Muscle of leg (tissue), 3 donors: ENCODE measurements at regions not wholly inside any gene's neighbourhood (a gene's known extent, or its start where the extent isn't known, plus 50 kb on each side); places are given as distances from the start of the nearest gene placed in this dataset.

Experiments used
- DNase-seq: peaks from one replicate; pipeline ENCODE4 v3.0.0; 2013
- H3K27ac ChIP-seq: one replicate; pipeline ENCODE4 v1.5.1; 2013; ENCODE audit warnings: mild to moderate bottlenecking, low read length, control low read depth
- H3K27me3 ChIP-seq: one replicate; pipeline ENCODE4 v1.6.1; 2013; ENCODE audit warnings: low read length; ENCODE audit not compliant: control insufficient read depth, insufficient read depth
- H3K36me3 ChIP-seq: one replicate; pipeline ENCODE4 v1.6.1; 2013; ENCODE audit warnings: low read length; ENCODE audit not compliant: control insufficient read depth, insufficient read depth
- H3K4me1 ChIP-seq: one replicate; pipeline ENCODE4 v1.6.1; 2013; ENCODE audit warnings: low read length; ENCODE audit not compliant: control insufficient read depth, insufficient read depth
- H3K4me3 ChIP-seq: one replicate; pipeline ENCODE4 v1.5.1; 2013; ENCODE audit warnings: low read length, control low read depth
- H3K9me3 ChIP-seq: replicated peaks from 2 replicates; pipeline ENCODE4 v1.6.1; 2013; ENCODE audit warnings: low read depth, low read length; ENCODE audit not compliant: control insufficient read depth
- WGBS: methylation state at CpG from one replicate; pipeline ENCODE4 v1.1.5; 2013; ENCODE audit warnings: missing lambda C conversion rate; ENCODE audit not compliant: insufficient coverage; 5-methylcytosine and 5-hydroxymethylcytosine counted together

DNA sequence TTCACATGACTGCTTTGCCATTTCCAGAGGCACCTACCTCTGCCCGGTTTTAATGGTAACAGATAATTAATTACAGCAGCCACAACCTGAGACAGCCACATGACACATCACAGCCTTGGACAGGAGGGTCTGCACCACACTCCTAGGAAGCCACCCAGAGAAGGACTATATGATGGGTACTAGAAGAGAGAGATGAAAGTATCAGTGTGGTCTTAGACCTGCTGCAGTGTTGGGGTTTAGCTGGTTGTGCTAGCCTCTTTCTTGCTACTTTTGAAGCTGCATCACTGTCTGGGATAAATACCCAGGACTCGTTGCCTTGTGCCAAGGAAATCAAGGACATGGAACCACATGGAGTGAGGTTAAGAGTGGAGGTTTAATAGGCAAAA, 266.4 kb downstream of the ICE1 start:
- Histone ChIP-seq H3K4me3 (no peak overlapping the region), H3K27me3 (peaks cover 3% of the 10 kb centered on the region), H3K9me3 (no peaks in the 10 kb centered on the region), H3K27ac (no peak overlapping the region), H3K36me3 (no peaks in the 10 kb centered on the region), H3K4me1 (no peaks in the 10 kb centered on the region)
- DNase-seq, result no peak
- WGBS, result 81% methylated on average over 1 of the region's 2 CpGs

DNA sequence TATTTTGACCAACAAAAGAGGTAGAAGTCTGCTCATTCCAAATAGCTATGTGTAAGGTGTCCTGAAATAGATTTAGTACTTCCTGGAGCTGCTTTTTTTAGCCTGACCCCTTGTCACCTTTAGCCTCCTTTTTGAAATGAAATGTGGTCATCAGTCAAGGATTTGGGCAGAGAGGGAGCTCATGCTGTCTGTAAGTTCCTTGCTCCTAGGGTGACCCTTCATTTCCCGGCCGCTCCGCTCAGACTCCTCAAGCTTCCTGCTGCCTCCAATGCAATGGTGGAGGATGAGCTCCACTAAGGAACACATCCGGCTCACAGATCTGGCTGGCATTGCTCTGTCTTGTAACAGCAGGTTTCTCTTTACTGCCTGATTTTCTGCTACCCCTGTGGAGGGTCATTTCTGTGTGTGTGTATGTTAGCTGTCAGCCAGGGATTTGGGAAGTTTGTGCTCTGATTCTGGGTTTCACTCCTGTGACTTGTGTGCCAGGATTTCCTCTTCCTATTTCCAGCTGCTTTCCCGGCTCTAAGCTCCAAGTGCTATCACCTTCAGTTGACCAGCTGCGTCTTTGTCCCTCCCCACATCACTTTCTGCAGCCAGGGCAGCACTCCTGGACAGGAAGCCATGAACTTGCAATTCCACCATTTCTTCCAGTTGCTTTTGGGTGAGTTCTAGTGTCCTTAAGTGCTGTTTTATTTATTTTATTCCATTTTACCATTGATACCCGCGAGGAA, 265.9 kb downstream of the ICE1 start:
- Histone ChIP-seq H3K36me3 (no peaks in the 10 kb centered on the region), H3K4me3 (no peak overlapping the region), H3K9me3 (no peaks in the 10 kb centered on the region), H3K4me1 (no peaks in the 10 kb centered on the region), H3K27ac (no peak overlapping the region), H3K27me3 (peaks cover 3% of the 10 kb centered on the region)
- WGBS, result 22% methylated on average over 5 of the region's 8 CpGs
- no peak for DNase-seq

DNA sequence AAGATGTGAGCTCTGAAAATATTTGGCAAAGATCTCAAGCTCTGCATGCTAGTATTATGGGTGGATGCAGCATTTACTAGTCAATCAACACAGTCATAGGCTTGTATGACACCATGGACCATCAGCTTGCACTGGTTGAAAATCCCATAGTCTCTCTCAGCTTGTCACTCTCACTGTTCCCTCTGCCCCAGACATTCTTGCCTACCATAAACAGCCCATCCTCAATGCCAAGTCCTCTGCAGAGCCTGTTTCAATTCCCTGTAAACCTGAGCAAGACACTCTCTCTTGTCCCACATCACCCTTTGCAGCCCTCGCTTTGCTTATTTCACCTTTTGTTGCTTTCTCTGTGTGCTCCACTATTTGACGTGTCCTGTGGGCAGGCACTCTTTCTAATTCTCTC, 264.6 kb downstream of the ICE1 start:
- 84% methylated on average over 2 of the region's 2 CpGs for WGBS
- H3K27me3 ChIP-seq, result peaks cover 3% of the 10 kb centered on the region
- no peaks in the 10 kb centered on the region for H3K4me1 ChIP-seq
- H3K4me3 ChIP-seq, result no peak overlapping the region
- H3K9me3 ChIP-seq, result no peaks in the 10 kb centered on the region
- no peak for DNase-seq
- H3K27ac ChIP-seq, result no peak overlapping the region
- H3K36me3 ChIP-seq, result no peaks in the 10 kb centered on the region

DNA sequence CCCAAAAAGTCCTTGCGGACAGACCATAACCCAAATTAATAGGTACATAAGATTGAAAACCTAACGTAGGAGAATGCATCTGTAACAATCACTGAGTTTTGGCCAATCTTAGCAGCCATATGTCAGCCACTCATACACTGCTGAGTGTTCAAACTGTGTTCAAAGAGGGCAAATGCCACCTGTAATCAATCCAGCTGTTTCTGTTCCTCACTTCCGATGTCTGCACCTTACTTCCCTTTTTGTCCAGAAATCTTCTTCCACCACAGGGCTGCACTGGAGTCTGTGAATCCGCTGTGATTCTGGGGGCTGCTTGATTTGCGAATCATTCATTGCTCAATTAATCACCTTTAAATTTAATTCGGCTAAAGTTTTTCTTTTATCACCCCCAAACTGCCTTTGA, 263.9 kb downstream of the ICE1 start:
- H3K9me3 ChIP-seq, result no peaks in the 10 kb centered on the region
- no peaks in the 10 kb centered on the region for H3K4me1 ChIP-seq
- H3K4me3 ChIP-seq, result no peak overlapping the region
- H3K27ac ChIP-seq, result no peak overlapping the region
- DNase-seq, result no peak
- no peaks in the 10 kb centered on the region for H3K36me3 ChIP-seq
- 75% methylated on average over 2 of the region's 6 CpGs for WGBS
- peaks cover 3% of the 10 kb centered on the region for H3K27me3 ChIP-seq

DNA sequence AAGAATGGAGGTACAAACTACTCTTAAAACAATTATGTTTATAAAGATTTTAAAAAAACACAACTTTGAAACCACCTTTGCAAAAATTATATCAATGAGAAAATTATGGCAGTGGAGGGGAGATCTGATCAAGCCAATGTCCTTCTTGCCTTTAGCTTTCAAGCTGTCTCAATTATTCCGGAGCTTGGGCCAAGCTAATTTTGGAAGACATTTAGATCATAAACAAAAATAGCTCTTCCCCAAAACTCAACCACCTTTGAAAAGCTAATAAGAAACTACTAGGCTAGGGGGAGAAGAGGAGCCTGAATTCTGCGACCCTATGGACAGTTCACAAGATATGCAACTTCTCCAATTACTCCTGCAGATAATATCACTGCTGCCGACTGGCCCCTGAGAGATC, 263.3 kb downstream of the ICE1 start:
- H3K27ac ChIP-seq, result no peak overlapping the region

DNA sequence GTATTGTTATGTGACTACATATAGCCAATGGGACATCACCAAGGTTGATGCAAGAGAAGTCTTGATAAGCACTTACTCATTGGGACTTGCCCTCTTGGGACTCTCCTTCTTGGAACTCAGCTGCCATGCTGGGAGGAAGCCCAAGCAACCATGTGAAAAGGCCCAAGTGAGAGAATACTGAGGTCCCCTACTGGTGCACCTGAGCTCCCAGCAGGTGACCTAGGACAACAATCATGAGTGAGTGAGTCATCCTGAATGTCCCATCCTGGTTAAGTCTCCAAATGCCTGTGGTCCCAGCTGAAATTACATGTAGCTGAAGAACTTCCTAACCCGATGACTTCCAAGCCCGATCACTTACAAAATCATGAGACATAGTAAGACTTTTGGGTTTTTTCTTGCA, 260.7 kb downstream of the ICE1 start:
- no peaks in the 10 kb centered on the region for H3K36me3 ChIP-seq
- 92% methylated on average over 2 of the region's 2 CpGs for WGBS
- H3K4me3 ChIP-seq, result no peak overlapping the region
- no peak for DNase-seq
- peaks cover 3% of the 10 kb centered on the region for H3K27me3 ChIP-seq
- no peak overlapping the region for H3K27ac ChIP-seq
- no peaks in the 10 kb centered on the region for H3K9me3 ChIP-seq
- H3K4me1 ChIP-seq, result no peaks in the 10 kb centered on the region

More for the DNA sequence above, 263.3 kb downstream of the ICE1 start:
- H3K4me1 ChIP-seq, result no peaks in the 10 kb centered on the region
- no CpG with 5 or more reads among the region's 3 CpGs for whole genome bisulfite sequencing
- H3K27me3 ChIP-seq, result peaks cover 3% of the 10 kb centered on the region
- H3K4me3 ChIP-seq, result no peak overlapping the region
- H3K36me3 ChIP-seq, result no peaks in the 10 kb centered on the region
- H3K9me3 ChIP-seq, result no peaks in the 10 kb centered on the region
- DNase-seq, result no peak

DNA sequence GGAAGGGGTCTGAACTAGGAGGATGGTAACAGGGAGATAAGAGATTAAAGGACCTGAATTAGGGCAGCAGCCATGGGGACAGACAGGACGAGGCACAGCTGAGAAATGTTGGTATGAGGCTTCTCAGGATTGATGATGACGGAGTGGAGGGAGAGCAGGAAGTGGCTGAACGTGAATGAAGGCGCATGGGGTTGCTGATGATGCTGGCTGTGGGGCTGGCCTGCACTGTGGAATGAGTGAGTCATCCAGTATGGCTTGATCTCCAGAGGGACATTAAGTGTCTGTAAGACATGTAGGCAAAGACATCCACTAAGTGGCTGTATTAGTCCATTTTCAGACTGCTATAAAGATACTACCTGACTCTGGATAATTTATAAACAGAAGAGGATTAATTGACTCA, 256.4 kb downstream of the ICE1 start:
- 53% methylated on average over 4 of the region's 4 CpGs for WGBS
- Histone ChIP-seq H3K9me3 (no peaks in the 10 kb centered on the region), H3K27ac (no peak overlapping the region), H3K27me3 (no peaks in the 10 kb centered on the region), H3K36me3 (no peaks in the 10 kb centered on the region), H3K4me1 (no peaks in the 10 kb centered on the region), H3K4me3 (no peak overlapping the region)
- peak; percentile 48 for DNase-seq

DNA sequence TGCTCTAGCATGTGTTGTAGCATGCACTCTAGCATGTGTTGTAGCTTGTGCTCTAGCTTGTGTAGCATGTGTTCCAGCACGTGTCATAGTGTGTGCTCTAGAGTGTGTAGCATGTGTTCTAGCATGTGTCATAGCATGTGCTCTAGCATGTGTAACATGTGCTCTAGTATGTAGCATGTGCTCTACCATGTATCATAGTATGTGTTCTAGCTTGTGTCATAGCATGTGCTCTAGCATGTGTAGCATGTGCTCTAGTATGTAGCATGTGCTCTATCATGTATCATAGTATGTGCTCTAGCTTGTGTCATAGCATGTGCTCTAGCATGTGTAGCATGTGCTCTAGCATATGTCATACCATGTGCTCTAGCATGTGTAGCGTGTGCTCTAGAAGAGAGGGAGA, 255.3 kb downstream of the ICE1 start:
- Histone ChIP-seq H3K4me3 (no peak overlapping the region), H3K4me1 (no peaks in the 10 kb centered on the region), H3K36me3 (no peaks in the 10 kb centered on the region), H3K9me3 (no peaks in the 10 kb centered on the region), H3K27me3 (no peaks in the 10 kb centered on the region), H3K27ac (no peak overlapping the region)
- DNase-seq, result no peak
- 60% methylated on average over 1 of the region's 2 CpGs for WGBS

DNA sequence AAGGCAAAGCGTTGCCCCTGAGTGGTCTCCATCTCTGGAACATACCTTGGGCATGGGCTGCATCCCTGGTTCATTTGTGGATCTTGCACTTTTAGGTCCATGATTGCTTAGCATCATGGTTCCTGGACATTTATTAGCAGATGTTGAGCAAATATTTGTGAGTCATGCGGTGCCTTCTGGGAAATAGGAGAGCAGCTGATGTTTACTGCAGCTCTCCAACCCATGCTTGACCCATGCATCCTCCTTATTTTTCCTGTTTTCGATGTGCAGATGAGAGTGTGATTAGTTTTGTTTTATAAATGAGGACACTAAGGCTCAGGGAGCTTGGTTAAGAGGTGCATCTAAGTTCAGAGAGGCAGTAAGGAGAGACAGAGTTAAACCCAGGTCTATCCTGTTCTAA, 253.7 kb downstream of the ICE1 start:
- Histone ChIP-seq H3K27ac (no peak overlapping the region), H3K4me3 (no peak overlapping the region)
- WGBS, result 100% methylated on average over 1 of the region's 3 CpGs

DNA sequence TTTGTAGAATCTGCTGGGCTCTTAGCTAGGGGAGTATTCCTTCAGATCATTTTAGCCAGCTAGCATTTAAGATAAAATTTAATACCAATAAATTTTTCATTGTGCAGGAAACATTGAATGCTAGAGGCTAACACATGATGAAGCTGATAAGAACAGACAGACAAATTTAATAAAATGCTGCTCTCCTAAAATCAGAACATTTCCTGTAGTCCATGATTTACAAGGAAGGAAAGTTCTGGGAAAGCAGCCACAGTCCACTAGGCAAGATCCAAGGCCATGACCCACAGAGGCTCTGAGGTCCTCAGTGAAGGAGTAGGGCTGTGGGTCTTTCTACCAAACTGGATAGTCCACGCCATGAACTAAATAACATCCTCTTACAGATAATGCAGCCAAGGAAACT, 253.0 kb downstream of the ICE1 start:
- Histone ChIP-seq H3K27me3 (no peaks in the 10 kb centered on the region), H3K27ac (no peak overlapping the region), H3K4me3 (no peak overlapping the region), H3K36me3 (no peaks in the 10 kb centered on the region), H3K4me1 (no peaks in the 10 kb centered on the region), H3K9me3 (no peaks in the 10 kb centered on the region)
- peak; percentile 19 for DNase-seq
- WGBS, result no CpG with 5 or more reads among the region's 1 CpG

More for the DNA sequence above, 253.7 kb downstream of the ICE1 start:
- no peaks in the 10 kb centered on the region for H3K9me3 ChIP-seq
- no peaks in the 10 kb centered on the region for H3K27me3 ChIP-seq
- peak; percentile 10 for DNase-seq
- no peaks in the 10 kb centered on the region for H3K36me3 ChIP-seq
- no peaks in the 10 kb centered on the region for H3K4me1 ChIP-seq

DNA sequence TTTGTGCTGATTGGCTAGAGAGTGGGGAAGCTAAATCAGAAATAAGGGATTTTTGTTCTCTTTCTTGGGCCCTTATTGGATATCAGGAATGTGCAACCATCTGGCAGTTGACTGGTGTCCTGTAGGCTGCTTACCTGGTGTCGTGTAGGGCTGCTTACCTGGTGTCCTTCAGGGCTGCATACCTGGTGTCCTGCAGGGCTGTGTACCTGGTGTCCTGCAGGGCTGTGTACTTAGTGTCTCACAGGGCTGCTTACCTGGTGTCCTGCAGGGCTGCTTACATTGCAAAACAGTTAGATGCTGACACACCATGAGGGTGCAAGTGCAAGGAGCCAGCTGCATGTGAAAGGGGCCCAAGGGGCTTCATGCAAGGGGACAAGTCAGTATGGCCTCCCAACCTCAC, 249.3 kb downstream of the ICE1 start:
- DNase-seq, result no peak
- Histone ChIP-seq H3K4me1 (no peaks in the 10 kb centered on the region), H3K27ac (no peak overlapping the region), H3K27me3 (no peaks in the 10 kb centered on the region), H3K36me3 (no peaks in the 10 kb centered on the region), H3K4me3 (no peak overlapping the region), H3K9me3 (no peaks in the 10 kb centered on the region)
- WGBS, result 36% methylated on average over 1 of the region's 1 CpG
